Fibroblast of skin of right quadriceps (primary cell): ENCODE measurements at regions not wholly inside any gene's neighbourhood (a gene's known extent, or its start where the extent isn't known, plus 50 kb on each side); places are given as distances from the start of the nearest gene placed in this dataset.

Experiments used
- DNase-seq: peaks from one replicate; pipeline ENCODE4 v3.0.0-alpha.2; 2013

DNA sequence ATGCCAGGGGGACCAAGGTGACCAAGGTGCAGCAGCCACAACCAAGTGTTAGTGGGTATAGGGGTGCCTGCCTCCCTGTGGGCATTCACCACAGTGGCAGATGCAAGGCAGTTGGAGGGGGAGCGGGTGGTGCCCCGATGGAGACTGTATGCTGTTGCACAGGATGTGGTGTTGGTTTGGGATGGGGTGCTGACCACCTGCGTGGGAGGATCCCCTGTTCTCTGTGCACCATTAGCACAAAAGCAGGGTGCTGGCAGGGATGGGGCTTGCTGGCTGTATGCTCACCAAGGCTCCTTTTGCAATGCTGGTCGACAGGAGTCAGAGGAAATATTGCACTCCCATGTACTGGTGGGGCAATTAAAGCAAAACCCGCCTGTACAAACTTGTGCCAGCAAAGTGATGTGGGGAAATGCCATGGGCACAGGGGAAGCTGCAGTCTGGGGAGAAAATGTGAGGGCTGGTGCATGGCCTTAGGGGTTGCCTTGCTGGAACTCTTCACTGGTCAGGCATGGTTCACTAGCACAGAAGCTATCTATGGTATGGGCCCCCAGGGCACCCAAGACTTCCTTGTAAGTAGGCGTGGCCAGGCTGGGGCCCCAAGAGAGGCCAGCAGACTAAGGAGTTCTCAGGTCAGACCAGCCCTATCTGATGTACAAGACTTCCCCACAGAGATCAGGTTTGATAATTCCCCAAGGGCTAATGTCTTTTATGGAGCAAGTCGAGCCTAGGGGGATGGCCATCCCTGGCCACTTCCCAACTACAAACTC, 51.9 kb upstream of the GNAT3 start:
- no peak for DNase-seq

DNA sequence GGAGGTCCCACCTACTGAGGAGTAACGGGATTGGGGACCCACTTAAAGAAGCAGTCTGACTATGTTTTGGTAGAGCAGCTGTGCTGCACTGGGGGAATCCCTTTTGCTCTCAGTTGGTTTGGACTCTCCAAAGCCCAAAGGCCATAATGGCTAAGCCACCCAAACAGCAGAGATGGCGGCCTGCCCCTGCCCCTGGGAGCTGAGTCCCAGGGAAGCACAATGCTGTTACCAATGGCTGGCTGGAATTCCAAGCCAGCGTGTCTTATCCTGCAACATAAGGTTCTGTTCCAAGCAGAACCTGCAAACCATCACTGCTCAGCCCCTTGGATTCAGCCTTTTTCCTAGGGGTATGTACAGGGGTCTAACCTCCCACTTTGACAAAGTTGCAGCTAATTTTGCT, 53.7 kb upstream of the GNAT3 start:
- no peak for DNase-seq

- no peak for DNase-seq
Observed at GRCh38 chr7:80581486-80582260, 56.8 kb upstream of the CD36 start.

DNA sequence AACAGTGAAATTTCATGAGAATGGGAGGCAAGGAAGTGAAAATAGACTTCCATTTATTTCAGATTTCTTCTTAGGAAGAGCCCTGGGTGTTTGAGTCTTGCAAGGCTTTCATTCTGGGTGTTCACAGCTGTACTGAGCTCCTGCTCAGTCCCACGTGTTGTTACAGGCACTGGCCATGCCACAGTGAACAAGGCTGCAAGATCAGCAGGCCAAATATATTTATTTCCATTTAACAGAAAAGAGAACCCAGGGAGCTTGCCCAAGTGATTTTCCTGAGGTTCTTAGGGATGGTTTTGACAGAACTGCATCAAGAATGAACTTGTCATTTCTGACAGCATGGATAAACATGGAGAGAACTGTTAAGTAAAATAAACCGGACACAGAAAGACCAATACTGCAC, 54.5 kb upstream of the CD36 start:
- DNase-seq, result no peak

- DNase-seq, result peak; percentile 22
Observed at GRCh38 chr7:80584778-80585177, 53.7 kb upstream of the CD36 start.

DNA sequence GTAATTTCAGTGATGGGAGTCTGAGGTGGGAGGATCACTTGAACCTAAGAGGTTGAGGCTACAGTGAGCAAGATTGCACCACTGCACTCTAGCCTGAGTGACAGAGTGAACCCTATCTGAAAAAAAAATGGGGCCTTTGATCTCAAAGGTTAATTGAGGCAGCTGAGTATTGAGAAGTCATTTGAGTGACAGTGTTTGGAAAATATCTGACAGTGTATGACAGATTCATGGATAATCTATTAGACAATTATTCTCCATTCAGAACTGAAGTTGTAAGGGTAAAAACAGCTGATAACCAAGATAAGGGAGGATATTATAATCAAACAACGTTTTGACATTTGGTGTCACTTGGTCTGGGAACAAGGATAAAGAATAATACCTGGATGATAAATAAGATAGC, 50.9 kb upstream of the CD36 start:
- no peak for DNase-seq

GRCh38 chr7:80588591-80588990, 49.9 kb upstream of the CD36 start:
- DNase-seq, result peak; percentile 3
